Osteoblast (primary cell): ENCODE measurements at regions not wholly inside any gene's neighbourhood (a gene's known extent, or its start where the extent isn't known, plus 50 kb on each side); places are given as distances from the start of the nearest gene placed in this dataset.

Experiments
- DNase-seq: peaks from one replicate; pipeline ENCODE4 v3.0.0; 2011; ENCODE audit warnings: low spot score, mixed read lengths; ENCODE audit not compliant: insufficient read length; ENCODE audit errors: missing footprints
- H2AFZ ChIP-seq: 2 replicates; pipeline ENCODE4 v1.6.0; 2011; ENCODE audit warnings: mild to moderate bottlenecking, low read length
- H3K27ac ChIP-seq: 2 replicates; pipeline ENCODE4 v1.5.1; 2011; ENCODE audit warnings: mild to moderate bottlenecking, low read depth, low read length, moderate library complexity
- H3K27me3 ChIP-seq: 2 replicates; pipeline ENCODE4 v1.6.0; 2012; ENCODE audit warnings: mild to moderate bottlenecking, control low read depth, inconsistent platforms, low read length, moderate library complexity; ENCODE audit not compliant: insufficient read depth
- H3K36me3 ChIP-seq: 2 replicates; pipeline ENCODE4 v1.5.1; 2011; ENCODE audit warnings: mild to moderate bottlenecking, low read length, control low read depth, moderate library complexity; ENCODE audit not compliant: insufficient read depth
- H3K4me1 ChIP-seq: 2 replicates; pipeline ENCODE4 v1.5.1; 2011; ENCODE audit warnings: mild to moderate bottlenecking, low read length, control low read depth, moderate library complexity; ENCODE audit not compliant: insufficient read depth
- H3K4me2 ChIP-seq: 2 replicates; pipeline ENCODE4 v1.6.0; 2011; ENCODE audit warnings: mild to moderate bottlenecking, low read length; ENCODE audit not compliant: insufficient read depth
- H3K4me3 ChIP-seq: fragments of 200-600 bp; sonication (generic); 3 replicates; pipeline ENCODE4 v1.5.1; 2012; ENCODE audit warnings: mild to moderate bottlenecking, low read length, inconsistent platforms; ENCODE audit not compliant: insufficient read depth
- H3K79me2 ChIP-seq: 2 replicates; pipeline ENCODE4 v1.6.0; 2012; ENCODE audit warnings: mild to moderate bottlenecking, low read length, control low read depth, inconsistent platforms; ENCODE audit not compliant: insufficient read depth
- H3K9me3 ChIP-seq: 2 replicates; pipeline ENCODE4 v1.5.1; 2011; ENCODE audit warnings: low read depth, low read length, control low read depth
- H4K20me1 ChIP-seq: 2 replicates; pipeline ENCODE4 v1.6.0; 2012; ENCODE audit warnings: mild to moderate bottlenecking, low read length, control low read depth; ENCODE audit not compliant: insufficient read depth
- CTCF ChIP-seq: IDR thresholded peaks from 2 replicates; pipeline ENCODE4 v1.5.1; 2011; ENCODE audit warnings: mild to moderate bottlenecking, low read depth, low read length, moderate library complexity; ENCODE audit errors: extremely low read depth

- Histone ChIP-seq H4K20me1 (no peaks in the 10 kb centered on the region), H3K79me2 (no peaks in the 10 kb centered on the region), H3K4me1 (no peaks in the 10 kb centered on the region), H3K4me3 (no peak overlapping the region), H3K27me3 (no peaks in the 10 kb centered on the region), H3K4me2 (no peak overlapping the region), H3K36me3 (no peaks in the 10 kb centered on the region), H3K9me3 (no peaks in the 10 kb centered on the region), H2AFZ (no peak overlapping the region), H3K27ac (no peak overlapping the region)
- DNase-seq, result no peak
- no peak for TF ChIP-seq CTCF
Measured at GRCh38 chr13:21932578-21932977, 261.7 kb downstream of the FGF9 start.

DNA sequence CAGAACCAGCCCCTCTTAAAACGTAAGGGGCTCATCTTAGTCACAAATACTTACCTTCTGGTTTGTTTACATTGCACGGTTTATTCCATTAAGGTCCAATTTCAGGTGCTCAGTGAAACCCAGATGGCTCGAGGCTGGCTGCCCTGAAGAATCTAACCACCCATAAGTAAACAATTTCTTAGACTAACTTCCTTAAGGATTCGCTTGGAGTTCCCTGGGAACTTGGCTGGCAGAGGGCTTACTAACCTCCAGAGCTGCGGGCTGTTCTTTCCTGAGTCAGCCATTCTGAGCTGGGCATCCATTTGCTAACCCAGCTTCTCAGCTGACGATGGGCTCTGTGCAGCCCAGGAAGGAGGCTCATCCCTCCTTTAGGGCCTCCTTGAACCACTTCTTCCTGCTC is 262.1 kb downstream of the FGF9 start:
- Histone ChIP-seq H3K79me2 (no peaks in the 10 kb centered on the region), H2AFZ (no peak overlapping the region), H3K9me3 (no peaks in the 10 kb centered on the region), H3K27ac (no peak overlapping the region), H3K4me2 (no peak overlapping the region), H4K20me1 (no peaks in the 10 kb centered on the region), H3K4me3 (no peak overlapping the region), H3K4me1 (no peaks in the 10 kb centered on the region), H3K36me3 (no peaks in the 10 kb centered on the region), H3K27me3 (no peaks in the 10 kb centered on the region)
- no peak for TF ChIP-seq CTCF
- no peak for DNase-seq

DNA sequence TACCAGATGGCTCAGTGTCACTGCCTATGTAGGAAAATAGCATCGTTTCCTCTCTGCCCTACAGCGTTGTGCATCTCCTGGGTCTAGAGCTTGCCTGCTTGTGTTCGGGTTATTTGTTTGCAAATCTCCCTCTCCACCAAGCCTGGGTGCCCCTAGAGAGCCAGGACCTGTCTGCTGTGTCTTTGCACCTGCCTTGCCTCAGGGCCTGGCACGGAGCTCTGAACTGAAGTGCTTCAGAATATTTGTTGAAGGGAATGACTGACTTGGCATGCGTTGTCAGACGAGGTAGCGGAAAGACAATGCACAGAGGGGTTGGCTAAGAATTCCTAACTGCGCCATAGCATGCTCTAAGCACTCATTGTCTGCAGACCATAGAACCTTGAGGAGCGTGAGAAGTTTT is 263.4 kb downstream of the FGF9 start:
- no peak overlapping the region for H3K27ac ChIP-seq
- H3K9me3 ChIP-seq, result no peaks in the 10 kb centered on the region
- no peaks in the 10 kb centered on the region for H4K20me1 ChIP-seq
- H2AFZ ChIP-seq, result no peak overlapping the region
- no peak for DNase-seq
- no peaks in the 10 kb centered on the region for H3K4me1 ChIP-seq
- no peaks in the 10 kb centered on the region for H3K79me2 ChIP-seq
- H3K27me3 ChIP-seq, result no peaks in the 10 kb centered on the region
- no peak overlapping the region for H3K4me2 ChIP-seq
- H3K4me3 ChIP-seq, result no peak overlapping the region
- no peaks in the 10 kb centered on the region for H3K36me3 ChIP-seq
- TF ChIP-seq CTCF, result no peak

GRCh38 chr13:21936674-21937073 is 265.8 kb downstream of the FGF9 start:
- no peaks in the 10 kb centered on the region for H3K79me2 ChIP-seq
- no peaks in the 10 kb centered on the region for H3K9me3 ChIP-seq
- no peak overlapping the region for H3K4me3 ChIP-seq
- no peak for TF ChIP-seq CTCF
- H4K20me1 ChIP-seq, result no peaks in the 10 kb centered on the region
- no peak for DNase-seq
- H3K36me3 ChIP-seq, result no peaks in the 10 kb centered on the region
- no peaks in the 10 kb centered on the region for H3K27me3 ChIP-seq
- no peaks in the 10 kb centered on the region for H3K4me1 ChIP-seq
- no peak overlapping the region for H3K27ac ChIP-seq
- no peak overlapping the region for H2AFZ ChIP-seq
- H3K4me2 ChIP-seq, result no peak overlapping the region
